Endothelial cell of umbilical vein (primary cell): ENCODE measurements at regions not wholly inside any gene's neighbourhood (a gene's known extent, or its start where the extent isn't known, plus 50 kb on each side); places are given as distances from the start of the nearest gene placed in this dataset.
A peak's percentile ranks its signal among the peaks of the same experiment; 100 is the strongest.

ENCODE experiments used
- BruUV-seq: library from RNA; stranded (reverse); fragments of 400-500 nt; replicated peaks from 2 replicates; lab custom pipeline; 2021; lab: Mats Ljungman, UMichigan
- CTCF ChIA-PET: fragments of 300-600, 350-600 bp; sonication (Branson Sonifier 250); formaldehyde crosslinking; loops from one replicate; lab custom pipeline; 2021; ENCODE audit warnings: antibody characterized with exemption, inconsistent platforms; lab: Charles Lee
- POLR2A ChIA-PET: fragments of 300-600, 350-600 bp; sonication (Branson Sonifier 250); formaldehyde crosslinking; loops from one replicate; lab custom pipeline; 2021; ENCODE audit warnings: antibody characterized with exemption, inconsistent platforms; lab: Charles Lee
- DNase-seq: peaks from one replicate; pipeline ENCODE4 v3.0.0-alpha.2; 2011; ENCODE audit warnings: low read depth, low spot score
- FAIRE-seq: peaks from 2 replicates; lab custom pipeline; 2011; peaks lifted over from hg19 to GRCh38; lab: Jason Lieb, UNC
- H2AFZ ChIP-seq: 2 replicates; pipeline ENCODE4 v1.6.0; 2012; ENCODE audit warnings: low read depth, low read length, control low read depth, inconsistent platforms
- H3K27ac ChIP-seq: 2 replicates; pipeline ENCODE4 v1.5.1; 2011; ENCODE audit warnings: low read depth, mild to moderate bottlenecking, control low read depth, low read length, moderate library complexity; ENCODE audit not compliant: insufficient read depth
- H3K27me3 ChIP-seq, 2 experiments: 2 replicates each; pipeline versions ENCODE4 v1.6.0 to v1.6.1; 2011; ENCODE audit warnings: low read length in 2 of 2, mixed read lengths in 1 of 2; ENCODE audit not compliant: control insufficient read depth in 2 of 2, insufficient read depth in 2 of 2
- H3K36me3 ChIP-seq, 2 experiments: 2 replicates in 1 of 2; 3 replicates in 1 of 2; pipeline ENCODE4 v1.5.1; 2011; ENCODE audit warnings: low read length in 2 of 2, mild to moderate bottlenecking in 1 of 2, moderate library complexity in 1 of 2; ENCODE audit not compliant: control insufficient read depth in 2 of 2, insufficient read depth in 2 of 2; ENCODE audit errors: extremely low read depth in 1 of 2
- H3K4me1 ChIP-seq: 3 replicates; pipeline ENCODE4 v1.5.1; 2011; ENCODE audit warnings: mild to moderate bottlenecking, low read length; ENCODE audit not compliant: control insufficient read depth, insufficient read depth; ENCODE audit errors: extremely low read depth
- H3K4me2 ChIP-seq: 2 replicates; pipeline ENCODE4 v1.6.1; 2011; ENCODE audit warnings: low read length, control low read depth, mixed read lengths; ENCODE audit not compliant: insufficient read depth
- H3K4me3 ChIP-seq, 3 experiments: fragments of 200-600 bp in 1 of 3; sonication (generic), shearing (Covaris generic) in 1 of 3; replicated peaks in 1 of 3; 2 replicates each; pipeline ENCODE4 v1.5.1; 2011 to 2016; ENCODE audit warnings: control low read depth in 3 of 3, low read length in 3 of 3, mild to moderate bottlenecking in 2 of 3, inconsistent platforms in 1 of 3, low read depth in 1 of 3, moderate library complexity in 1 of 3; ENCODE audit not compliant: insufficient read depth in 1 of 3
- H3K79me2 ChIP-seq: 2 replicates; pipeline ENCODE4 v1.6.0; 2012; ENCODE audit warnings: low read length, inconsistent platforms; ENCODE audit not compliant: control insufficient read depth, insufficient read depth
- H3K9ac ChIP-seq: replicated peaks from 2 replicates; pipeline ENCODE3; 2011; ENCODE audit warnings: low read length, control low read depth; ENCODE audit not compliant: insufficient read depth; ENCODE audit errors: extremely low read depth
- H3K9me1 ChIP-seq: replicated peaks from 3 replicates; pipeline ENCODE4 v1.6.0; 2011; ENCODE audit warnings: mild to moderate bottlenecking, low read length; ENCODE audit not compliant: control insufficient read depth, insufficient read depth; ENCODE audit errors: extremely low read depth
- H3K9me3 ChIP-seq: replicated peaks from 2 replicates; pipeline ENCODE4 v1.5.1; 2012; ENCODE audit warnings: low read length, inconsistent platforms; ENCODE audit not compliant: control insufficient read depth, insufficient read depth
- H4K20me1 ChIP-seq: replicated peaks from 2 replicates; pipeline ENCODE3; 2011; ENCODE audit warnings: mild to moderate bottlenecking, low read length; ENCODE audit not compliant: control insufficient read depth, insufficient read depth; ENCODE audit errors: extremely low read depth
- EZH2 ChIP-seq: IDR thresholded peaks from 2 replicates; pipeline ENCODE4 v1.6.1; 2012; ENCODE audit warnings: borderline replicate concordance, low read depth, mild to moderate bottlenecking, moderate library complexity, low read length, inconsistent platforms; ENCODE audit not compliant: severe bottlenecking
- FOS ChIP-seq: IDR thresholded peaks from 2 replicates; pipeline ENCODE4 v1.6.1; 2011; ENCODE audit warnings: mild to moderate bottlenecking, low read length, moderate library complexity, borderline replicate concordance; ENCODE audit not compliant: insufficient read depth
- GATA2 ChIP-seq: IDR thresholded peaks from 2 replicates; pipeline ENCODE4 v1.7.0; 2011; ENCODE audit warnings: low read depth, mild to moderate bottlenecking, moderate library complexity, mixed read lengths, low read length; ENCODE audit not compliant: insufficient read length, insufficient read depth
- JUN ChIP-seq: IDR thresholded peaks from 2 replicates; pipeline ENCODE4 v1.6.1; 2011; ENCODE audit warnings: borderline replicate concordance, low read depth; ENCODE audit not compliant: insufficient read length, insufficient read depth
- MYC ChIP-seq: IDR thresholded peaks from one replicate; pipeline ENCODE4 v1.6.1; 2011; ENCODE audit warnings: mild to moderate bottlenecking, low read depth, low read length
- POLR2A ChIP-seq: IDR thresholded peaks from 2 replicates; pipeline ENCODE4 v1.6.1; 2012; ENCODE audit warnings: low read depth, mild to moderate bottlenecking, control low read depth, low read length
- POLR2AphosphoS5 ChIP-seq: IDR thresholded peaks from 2 replicates; pipeline ENCODE4 v1.6.1; 2012; ENCODE audit warnings: low read depth, mild to moderate bottlenecking, control low read depth, low read length, moderate library complexity; ENCODE audit not compliant: insufficient read depth
- dilution Hi-C: fragments of 300-500 bp; cut with MboI; formaldehyde crosslinking; loops from one replicate; pipeline ENCODE4 v1.15.0; 2019; ENCODE audit warnings: low sequenced_read_pairs; ENCODE audit not compliant: extremely low pct_ligation_motif_present
- intact Hi-C: fragments of 100-400 bp; cut with micrococcal nuclease; formaldehyde crosslinking; loops from one replicate; pipeline ENCODE4 v1.10.0; 2022
- TF ChIP-seq, protein P1 (sequence below): IDR thresholded peaks from 2 replicates; pipeline ENCODE4 v1.6.1; 2011; ENCODE audit not compliant: insufficient read depth, insufficient read length
- TF ChIP-seq, protein P2 (sequence below), 2 donors: IDR thresholded peaks; 1 replicate in 1 of 2; 2 replicates in 1 of 2; pipeline ENCODE4 v1.5.1; 2011; ENCODE audit warnings: low read length in 2 of 2, mild to moderate bottlenecking in 2 of 2, moderate library complexity in 2 of 2, control low read depth in 1 of 2, inconsistent platforms in 1 of 2, low read depth in 1 of 2; ENCODE audit not compliant: insufficient read depth in 1 of 2; ENCODE audit errors: extremely low read depth in 1 of 2

DNA sequence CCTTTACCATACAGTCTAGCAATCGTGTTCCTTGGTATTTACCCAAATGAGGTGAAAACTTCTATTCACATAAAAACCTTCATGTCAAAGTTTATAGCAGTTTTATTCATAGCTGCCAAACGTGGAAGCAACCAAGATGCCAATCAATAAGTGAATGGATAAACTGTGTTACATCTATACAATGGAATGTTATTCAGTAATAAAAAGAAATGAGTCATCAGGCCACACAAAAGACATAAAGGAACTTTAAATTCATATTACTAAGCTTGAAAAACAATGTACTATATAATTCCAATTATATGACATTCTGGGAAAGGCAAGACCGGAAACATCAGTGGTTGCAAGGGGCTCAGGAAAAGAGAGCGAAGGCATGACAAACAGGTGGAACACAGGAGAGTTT is 679.9 kb downstream of the ISL1 start:
- Histone ChIP-seq H3K36me3 (no peaks in the 10 kb centered on the region), H3K27me3 (no peaks in the 10 kb centered on the region), H3K9ac (no peak overlapping the region), H3K27ac (peak overlapping the region; percentile 11), H4K20me1 (no peaks in the 10 kb centered on the region), H3K9me1 (no peaks in the 10 kb centered on the region), H3K4me3 (no peak overlapping the region), H3K4me1 (peaks cover 2% of the 10 kb centered on the region), H3K79me2 (no peaks in the 10 kb centered on the region), H2AFZ (no peak overlapping the region), H3K9me3 (no peaks in the 10 kb centered on the region), H3K4me2 (peak overlapping the region; percentile 11)
- dilution Hi-C loops, result no loop called here
- no TSS peak for BruUV-seq
- FAIRE-seq (peak; percentile 4), DNase-seq (peak; percentile 69)
- TF ChIP-seq FOS, result peak; percentile 49
- no peak for TF ChIP-seq MYC
- peak; percentile 94 for TF ChIP-seq JUN
- intact Hi-C loops, result loop anchor here (1.0 kb wide), 1 partner anchor 77 kb away; no protein-coding TSS in a partner anchor
- POLR2A ChIA-PET, result no interaction called here
- CTCF ChIA-PET, result interaction anchor here (0.8 kb wide), 1 partner anchor 26 kb away, joined by 3 read pairs; no protein-coding TSS in a partner anchor

DNA sequence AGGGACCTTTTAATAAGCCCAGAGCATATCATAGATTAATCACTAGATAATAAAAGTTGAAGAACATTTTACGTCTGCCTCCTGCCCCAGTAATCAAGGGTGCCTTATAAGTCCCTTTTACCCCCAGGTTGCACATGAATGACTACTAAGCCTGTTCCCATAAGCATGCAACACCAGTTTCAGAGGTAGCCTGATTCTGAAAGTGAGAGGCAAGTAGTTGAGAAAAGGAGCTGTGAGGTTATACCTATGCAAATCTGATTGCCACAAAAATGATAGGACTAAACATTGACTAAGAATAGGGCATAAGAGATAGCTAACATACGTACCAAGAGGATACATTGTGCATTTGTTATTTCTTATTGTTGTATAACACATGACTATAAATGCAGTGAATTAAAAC is 681.9 kb downstream of the ISL1 start:
- H3K4me3 ChIP-seq, result no peak overlapping the region
- no TSS peak for BruUV-seq
- no peaks in the 10 kb centered on the region for H3K79me2 ChIP-seq
- no peak overlapping the region for H3K4me2 ChIP-seq
- no peak for TF ChIP-seq POLR2AphosphoS5
- TF ChIP-seq, protein P1, sequence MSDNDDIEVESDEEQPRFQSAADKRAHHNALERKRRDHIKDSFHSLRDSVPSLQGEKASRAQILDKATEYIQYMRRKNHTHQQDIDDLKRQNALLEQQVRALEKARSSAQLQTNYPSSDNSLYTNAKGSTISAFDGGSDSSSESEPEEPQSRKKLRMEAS, result no peak
- no peak for TF ChIP-seq MYC
- TF ChIP-seq GATA2, result no peak
- TF ChIP-seq EZH2, result no peak
- TF ChIP-seq, protein P2, sequence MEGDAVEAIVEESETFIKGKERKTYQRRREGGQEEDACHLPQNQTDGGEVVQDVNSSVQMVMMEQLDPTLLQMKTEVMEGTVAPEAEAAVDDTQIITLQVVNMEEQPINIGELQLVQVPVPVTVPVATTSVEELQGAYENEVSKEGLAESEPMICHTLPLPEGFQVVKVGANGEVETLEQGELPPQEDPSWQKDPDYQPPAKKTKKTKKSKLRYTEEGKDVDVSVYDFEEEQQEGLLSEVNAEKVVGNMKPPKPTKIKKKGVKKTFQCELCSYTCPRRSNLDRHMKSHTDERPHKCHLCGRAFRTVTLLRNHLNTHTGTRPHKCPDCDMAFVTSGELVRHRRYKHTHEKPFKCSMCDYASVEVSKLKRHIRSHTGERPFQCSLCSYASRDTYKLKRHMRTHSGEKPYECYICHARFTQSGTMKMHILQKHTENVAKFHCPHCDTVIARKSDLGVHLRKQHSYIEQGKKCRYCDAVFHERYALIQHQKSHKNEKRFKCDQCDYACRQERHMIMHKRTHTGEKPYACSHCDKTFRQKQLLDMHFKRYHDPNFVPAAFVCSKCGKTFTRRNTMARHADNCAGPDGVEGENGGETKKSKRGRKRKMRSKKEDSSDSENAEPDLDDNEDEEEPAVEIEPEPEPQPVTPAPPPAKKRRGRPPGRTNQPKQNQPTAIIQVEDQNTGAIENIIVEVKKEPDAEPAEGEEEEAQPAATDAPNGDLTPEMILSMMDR (IDR thresholded peaks at IDR 0.05; ENCODE audit: extremely low read depth in 1 of 2, insufficient read depth in 1 of 2, low read depth in 1 of 2, low read length in 2 of 2), result no peak
- TF ChIP-seq POLR2A, result no peak
- no peak for TF ChIP-seq FOS
- TF ChIP-seq JUN, result no peak
- intact Hi-C loops, result no loop called here
- POLR2A ChIA-PET, result no interaction called here
- DNase-seq, result no peak
- no peaks in the 10 kb centered on the region for H4K20me1 ChIP-seq
- H3K4me1 ChIP-seq, result peaks cover 2% of the 10 kb centered on the region
- no peaks in the 10 kb centered on the region for H3K9me3 ChIP-seq
- dilution Hi-C loops, result no loop called here
- no peak for FAIRE-seq
- no peak overlapping the region for H2AFZ ChIP-seq
- no peaks in the 10 kb centered on the region for H3K27me3 ChIP-seq
- CTCF ChIA-PET, result interaction anchor here (1.5 kb wide), 1 partner anchor 75 kb away, joined by 5 read pairs; no protein-coding TSS in a partner anchor
- no peaks in the 10 kb centered on the region for H3K36me3 ChIP-seq
- H3K9ac ChIP-seq, result no peak overlapping the region
- no peaks in the 10 kb centered on the region for H3K9me1 ChIP-seq
- no peak overlapping the region for H3K27ac ChIP-seq
